ENCODE measurements at regions not wholly inside any gene's neighbourhood (a gene's known extent, or its start where the extent isn't known, plus 50 kb on each side); places are given as distances from the start of the nearest gene placed in this dataset.

DNA sequence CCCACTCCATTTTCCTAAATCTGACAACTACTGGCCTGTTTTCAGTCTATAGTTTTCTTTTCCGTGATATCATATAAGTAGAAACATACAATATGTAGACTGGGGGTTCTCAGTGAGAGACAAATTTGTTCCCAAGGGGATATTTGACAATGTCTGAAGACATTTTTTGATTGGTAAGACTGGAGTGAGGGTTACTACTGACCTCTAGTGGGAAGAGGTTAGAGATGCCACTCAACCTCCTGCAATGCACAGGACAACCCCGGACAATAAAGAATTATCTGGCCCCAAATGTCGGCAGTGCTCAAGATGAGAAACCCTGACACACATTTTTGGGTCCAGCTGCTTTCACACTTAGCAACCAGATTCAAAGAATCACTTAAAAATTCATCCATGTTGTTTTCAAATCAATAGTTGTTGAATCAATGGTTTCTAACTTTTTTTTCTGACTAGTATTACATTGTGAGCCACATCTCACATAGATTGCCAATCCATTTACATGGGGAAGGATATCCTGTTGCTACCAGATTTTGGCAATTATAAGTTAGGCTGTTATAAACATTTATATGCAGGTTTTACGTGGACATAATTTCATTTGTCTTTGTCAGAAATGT is 307.1 kb downstream of the RPL10L start:
- TF ChIP-seq, protein P1, sequence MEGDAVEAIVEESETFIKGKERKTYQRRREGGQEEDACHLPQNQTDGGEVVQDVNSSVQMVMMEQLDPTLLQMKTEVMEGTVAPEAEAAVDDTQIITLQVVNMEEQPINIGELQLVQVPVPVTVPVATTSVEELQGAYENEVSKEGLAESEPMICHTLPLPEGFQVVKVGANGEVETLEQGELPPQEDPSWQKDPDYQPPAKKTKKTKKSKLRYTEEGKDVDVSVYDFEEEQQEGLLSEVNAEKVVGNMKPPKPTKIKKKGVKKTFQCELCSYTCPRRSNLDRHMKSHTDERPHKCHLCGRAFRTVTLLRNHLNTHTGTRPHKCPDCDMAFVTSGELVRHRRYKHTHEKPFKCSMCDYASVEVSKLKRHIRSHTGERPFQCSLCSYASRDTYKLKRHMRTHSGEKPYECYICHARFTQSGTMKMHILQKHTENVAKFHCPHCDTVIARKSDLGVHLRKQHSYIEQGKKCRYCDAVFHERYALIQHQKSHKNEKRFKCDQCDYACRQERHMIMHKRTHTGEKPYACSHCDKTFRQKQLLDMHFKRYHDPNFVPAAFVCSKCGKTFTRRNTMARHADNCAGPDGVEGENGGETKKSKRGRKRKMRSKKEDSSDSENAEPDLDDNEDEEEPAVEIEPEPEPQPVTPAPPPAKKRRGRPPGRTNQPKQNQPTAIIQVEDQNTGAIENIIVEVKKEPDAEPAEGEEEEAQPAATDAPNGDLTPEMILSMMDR (conservative IDR thresholded peaks at IDR 0.05; ENCODE audit: low read depth, low read length): peak; percentile 82
- no peak for DNase-seq (ENCODE audit: low read depth)
- H3K4me3 ChIP-seq (ENCODE audit: low read depth, low read length): no peak overlapping the region

DNA sequence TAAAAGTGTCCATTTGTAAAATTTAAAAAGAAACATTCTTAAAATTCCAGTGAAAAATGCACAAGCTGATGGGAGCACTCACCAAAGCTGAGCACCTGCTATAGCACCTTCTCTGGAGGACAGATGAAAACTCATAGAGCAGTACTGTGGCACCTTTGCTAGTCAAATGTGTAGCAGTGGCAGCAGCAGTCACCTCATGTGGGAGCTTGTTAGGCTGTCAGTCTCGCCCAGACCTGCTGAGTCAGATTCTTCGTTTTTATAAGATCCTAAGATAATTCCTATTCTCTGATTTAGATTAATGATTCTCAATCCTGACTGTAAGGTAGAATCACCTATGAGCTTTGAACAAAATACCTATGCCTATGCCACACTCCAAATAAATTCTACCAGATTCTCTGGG is 325.8 kb downstream of the RPL10L start:
- no peak overlapping the region for H3K4me3 ChIP-seq (ENCODE audit: low read depth, low read length)
- no peak for DNase-seq (ENCODE audit: low read depth)
- TF ChIP-seq, protein P1 (conservative IDR thresholded peaks at IDR 0.05; ENCODE audit: low read depth, low read length): no peak

DNA sequence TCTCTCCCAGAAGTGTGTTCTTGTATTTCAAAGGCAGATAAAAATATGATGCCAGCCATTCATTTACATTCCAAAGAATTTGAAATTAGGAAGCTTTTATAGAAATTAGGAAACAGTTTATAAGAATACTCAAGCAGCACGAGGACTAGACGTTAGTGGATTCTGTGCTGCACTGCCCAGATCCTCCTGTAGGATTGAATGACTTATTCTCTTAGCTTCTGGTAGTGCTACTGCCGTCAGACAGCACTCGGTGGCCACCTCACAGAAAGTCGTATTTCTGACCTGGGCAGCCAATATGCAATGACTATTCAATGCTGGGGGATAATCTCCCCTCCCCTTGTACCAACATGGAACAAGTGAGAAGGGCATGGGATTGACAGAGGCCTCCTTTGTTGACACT is 326.4 kb downstream of the RPL10L start:
- DNase-seq (ENCODE audit: low read depth): no peak
- no peak overlapping the region for H3K4me3 ChIP-seq (ENCODE audit: low read depth, low read length)
- TF ChIP-seq, protein P1 (conservative IDR thresholded peaks at IDR 0.05; ENCODE audit: low read depth, low read length): no peak

DNA sequence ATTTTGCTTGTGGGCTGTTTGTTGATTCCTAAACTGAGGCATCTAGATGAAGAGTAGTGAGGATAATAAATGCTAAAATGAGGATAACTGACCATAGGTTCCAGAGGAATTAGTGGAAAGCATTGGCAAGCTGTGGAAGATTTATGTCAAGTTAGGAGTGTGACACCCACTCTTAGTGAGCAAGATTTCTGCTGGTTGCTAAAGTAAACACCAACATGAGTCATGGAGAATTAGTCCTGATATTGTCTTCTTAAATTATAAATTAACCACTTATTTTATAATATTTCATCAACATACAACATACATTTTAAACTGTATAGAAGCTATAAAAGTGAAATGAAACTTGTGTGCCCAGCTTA is 328.2 kb downstream of the RPL10L start:
- no peak for DNase-seq (ENCODE audit: low read depth)
- TF ChIP-seq, protein P1 (conservative IDR thresholded peaks at IDR 0.05; ENCODE audit: low read depth, low read length): no peak
- no peak overlapping the region for H3K4me3 ChIP-seq (ENCODE audit: low read depth, low read length)

DNA sequence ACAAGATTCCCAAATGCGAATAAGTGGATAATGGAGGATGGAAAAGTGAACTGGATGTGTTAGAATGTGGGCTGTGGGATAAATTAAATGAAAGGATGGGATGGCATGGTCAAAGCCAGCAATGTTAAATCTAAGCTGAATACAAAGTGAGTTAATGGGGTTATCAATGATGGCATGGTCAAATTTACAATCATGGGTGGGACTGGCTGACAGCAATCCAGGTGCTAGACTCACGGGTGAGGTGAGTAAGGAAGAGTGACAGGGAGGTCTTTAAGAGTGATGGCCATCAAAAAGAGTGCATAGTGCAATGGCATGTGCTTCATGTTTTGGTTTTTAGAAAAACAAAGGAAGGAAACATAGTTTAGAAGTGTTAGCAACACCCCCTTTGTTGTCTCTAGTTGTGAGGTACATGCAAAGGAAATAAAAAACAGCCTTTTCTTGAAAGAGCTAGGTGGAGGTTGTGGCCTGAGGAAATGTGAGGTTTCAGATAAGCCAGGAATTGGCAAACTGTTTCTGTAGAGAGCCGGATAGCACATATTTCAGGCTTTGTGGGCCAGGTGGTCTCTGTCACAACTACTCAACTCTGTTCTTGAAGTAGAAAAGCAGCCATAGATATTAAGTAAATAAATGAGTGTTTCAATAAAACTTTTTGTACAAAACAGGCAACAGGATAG is 328.7 kb downstream of the RPL10L start:
- TF ChIP-seq, protein P1 (conservative IDR thresholded peaks at IDR 0.05; ENCODE audit: low read depth, low read length): no peak
- H3K4me3 ChIP-seq (ENCODE audit: low read depth, low read length): no peak overlapping the region

DNA sequence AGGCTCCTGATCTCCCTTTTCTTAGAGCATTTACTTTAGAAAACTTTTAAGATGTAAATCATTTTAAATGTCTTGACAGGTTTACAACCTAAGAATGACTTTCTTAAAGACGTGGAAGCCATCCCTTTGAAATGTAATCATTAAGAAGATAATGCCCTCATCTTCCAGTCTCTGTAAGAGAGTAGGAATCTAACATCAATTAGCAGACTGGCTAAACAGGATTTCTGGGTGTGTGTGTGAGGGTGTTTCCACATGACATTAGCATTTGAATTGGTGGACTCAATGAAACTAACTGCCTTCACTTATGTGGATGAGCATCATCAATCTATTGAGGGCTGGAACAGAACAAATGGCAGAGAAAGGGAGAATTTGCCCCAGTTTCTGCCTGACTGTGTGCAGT is 329.5 kb downstream of the RPL10L start:
- TF ChIP-seq, protein P1 (conservative IDR thresholded peaks at IDR 0.05; ENCODE audit: low read depth, low read length): no peak
- no peak overlapping the region for H3K4me3 ChIP-seq (ENCODE audit: low read depth, low read length)
- no peak for DNase-seq (ENCODE audit: low read depth)

More for the DNA sequence above, 328.7 kb downstream of the RPL10L start:
- no peak for DNase-seq (ENCODE audit: low read depth)

DNA sequence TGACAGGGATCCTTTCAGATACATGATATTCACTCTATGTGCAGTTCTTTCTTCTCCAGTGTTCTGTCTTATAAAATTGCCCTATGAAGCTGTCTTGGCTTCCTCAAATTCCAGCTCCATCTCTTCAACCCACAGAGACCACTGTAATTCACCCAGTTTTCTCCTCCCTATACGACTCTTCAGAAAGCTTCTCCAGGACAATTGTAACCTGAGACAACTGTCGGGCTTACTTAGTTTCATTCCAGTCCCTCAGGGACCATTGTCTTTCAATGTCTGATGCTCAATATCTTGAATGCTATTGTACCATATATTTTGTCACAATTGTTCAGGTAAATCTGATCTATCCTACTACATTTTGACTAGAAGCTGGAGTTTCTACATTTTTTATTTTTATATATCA is 345.3 kb downstream of the RPL10L start:
- DNase-seq (ENCODE audit: low read depth): no peak
- no peak overlapping the region for H3K4me3 ChIP-seq (ENCODE audit: low read depth, low read length)
- TF ChIP-seq, protein P1 (conservative IDR thresholded peaks at IDR 0.05; ENCODE audit: low read depth, low read length): no peak
